Esophagus mucosa (tissue), 1 donor: ENCODE measurements at regions not wholly inside any gene's neighbourhood (a gene's known extent, or its start where the extent isn't known, plus 50 kb on each side); places are given as distances from the start of the nearest gene placed in this dataset.

Experiments
- ATAC-seq: fragments of 200-7000 bp; cut with Tn5 transposase; one replicate; pipeline ENCODE4 v1.9.1; 2020
- donor health status: DM: yes; HTN: yes; CAD: no.

- ATAC-seq: no peak
Observed at GRCh38 chr4:137310593-137311490, 221.5 kb downstream of the PCDH18 start.

- ATAC-seq: no peak
Observed at GRCh38 chr4:137310166-137310565, 222.1 kb downstream of the PCDH18 start.

- ATAC-seq: no peak
Observed at GRCh38 chr4:137309424-137309823, 222.9 kb downstream of the PCDH18 start.

GRCh38 chr4:137307806-137308205, 224.5 kb downstream of the PCDH18 start:
- no peak for ATAC-seq

- ATAC-seq: peak; percentile 48
Observed at GRCh38 chr4:137300776-137301175, 231.5 kb downstream of the PCDH18 start.

GRCh38 chr4:137299281-137299680, 233.0 kb downstream of the PCDH18 start:
- no peak for ATAC-seq

- no peak for ATAC-seq
Observed at GRCh38 chr4:137293281-137293680, 239.0 kb downstream of the PCDH18 start.

- peak; percentile 63 for ATAC-seq
Observed at GRCh38 chr4:137283737-137284136, 248.6 kb downstream of the PCDH18 start.

GRCh38 chr4:137278431-137278830, 253.9 kb downstream of the PCDH18 start:
- ATAC-seq: no peak

- no peak for ATAC-seq
Observed at GRCh38 chr4:137274404-137274803, 257.9 kb downstream of the PCDH18 start.

- no peak for ATAC-seq
Observed at GRCh38 chr4:137267024-137267423, 265.3 kb downstream of the PCDH18 start.

- ATAC-seq: no peak
Observed at GRCh38 chr4:137266511-137266910, 265.8 kb downstream of the PCDH18 start.

- ATAC-seq: no peak
Observed at GRCh38 chr4:137263206-137263605, 269.1 kb downstream of the PCDH18 start.

GRCh38 chr4:137253949-137254348, 278.3 kb downstream of the PCDH18 start:
- no peak for ATAC-seq

GRCh38 chr4:137249112-137249511, 283.2 kb downstream of the PCDH18 start:
- ATAC-seq: no peak

- no peak for ATAC-seq
Observed at GRCh38 chr4:137238456-137239162, 293.7 kb downstream of the PCDH18 start.

- no peak for ATAC-seq
Observed at GRCh38 chr4:137226900-137227299, 305.4 kb downstream of the PCDH18 start.

- no peak for ATAC-seq
Observed at GRCh38 chr4:137226221-137226620, 306.1 kb downstream of the PCDH18 start.

GRCh38 chr4:137213372-137214173, 318.7 kb downstream of the PCDH18 start:
- ATAC-seq: no peak

GRCh38 chr4:137212601-137213000, 319.7 kb downstream of the PCDH18 start:
- ATAC-seq: no peak

- ATAC-seq: no peak
Observed at GRCh38 chr4:137209240-137209639, 323.1 kb downstream of the PCDH18 start.

GRCh38 chr4:137206781-137207180, 325.5 kb downstream of the PCDH18 start:
- no peak for ATAC-seq

GRCh38 chr4:137203601-137204000, 328.7 kb downstream of the PCDH18 start:
- ATAC-seq: no peak
